GM12878 (cell line): ENCODE measurements at regions not wholly inside any gene's neighbourhood (a gene's known extent, or its start where the extent isn't known, plus 50 kb on each side); places are given as distances from the start of the nearest gene placed in this dataset.

Experiments
- ATF3 ChIP-seq: IDR thresholded peaks from 2 replicates; pipeline ENCODE4 v1.6.1; 2011; ENCODE audit warnings: low read depth, mild to moderate bottlenecking, low read length, moderate library complexity, borderline replicate concordance; ENCODE audit errors: extremely low read depth
- BCLAF1 ChIP-seq: fragments of 450-650 bp; IDR thresholded peaks from 2 replicates; pipeline ENCODE4 v1.6.1; 2017; ENCODE audit warnings: antibody characterized with exemption, mild to moderate bottlenecking, moderate library complexity
- CREB1 ChIP-seq: IDR thresholded peaks from 2 replicates; pipeline ENCODE4 v1.6.1; 2012; ENCODE audit warnings: low read depth, mild to moderate bottlenecking, inconsistent platforms
- FOXK2 ChIP-seq: fragments of 450-650 bp; IDR thresholded peaks from 2 replicates; pipeline ENCODE4 v1.6.1; 2017; ENCODE audit warnings: mild to moderate bottlenecking, moderate library complexity
- FOXM1 ChIP-seq: IDR thresholded peaks from 2 replicates; pipeline ENCODE4 v1.6.1; 2012; ENCODE audit warnings: low read depth, mild to moderate bottlenecking, inconsistent platforms, low read length, moderate library complexity
- IRF3 ChIP-seq: fragments of 450-650 bp; IDR thresholded peaks from 2 replicates; pipeline ENCODE4 v1.6.1; 2014; ENCODE audit warnings: mild to moderate bottlenecking
- NKRF ChIP-seq: fragments of 450-650 bp; conservative IDR thresholded peaks from 2 replicates; pipeline ENCODE4 v1.6.1; 2017; ENCODE audit warnings: mild to moderate bottlenecking, moderate library complexity
- POLR2AphosphoS5 ChIP-seq: IDR thresholded peaks from 2 replicates; pipeline ENCODE4 v1.6.1; 2011; ENCODE audit warnings: mild to moderate bottlenecking, low read length, inconsistent platforms
- RBBP5 ChIP-seq: fragments of 200-600 bp; sonication (generic); conservative IDR thresholded peaks from 2 replicates; pipeline ENCODE4 v1.6.1; 2016
- RELA ChIP-seq: fragments of 450-650 bp; IDR thresholded peaks from 2 replicates; pipeline ENCODE4 v1.8.0; 2014; ENCODE audit warnings: borderline replicate concordance; ENCODE audit not compliant: partially characterized antibody
- RELB ChIP-seq: fragments of 450-650 bp; IDR thresholded peaks from 2 replicates; pipeline ENCODE4 v1.6.1; 2017; ENCODE audit warnings: low read depth, mild to moderate bottlenecking, moderate library complexity
- ZNF24 ChIP-seq: fragments of 450-650 bp; IDR thresholded peaks from 2 replicates; pipeline ENCODE4 v1.6.1; 2017; ENCODE audit warnings: antibody characterized with exemption, mild to moderate bottlenecking

- TF ChIP-seq IRF3 (no peak), RBBP5 (no peak), BCLAF1 (no peak), RELA (no peak), ZNF24 (no peak), NKRF (no peak), POLR2AphosphoS5 (no peak), FOXM1 (no peak), ATF3 (no peak), CREB1 (no peak), FOXK2 (no peak), RELB (no peak)
Observed at GRCh38 chr1:22285549-22286396, 142.9 kb upstream of the WNT4 start (continued).
